ENCODE measurements at regions not wholly inside any gene's neighbourhood (a gene's known extent, or its start where the extent isn't known, plus 50 kb on each side); places are given as distances from the start of the nearest gene placed in this dataset.

DNA sequence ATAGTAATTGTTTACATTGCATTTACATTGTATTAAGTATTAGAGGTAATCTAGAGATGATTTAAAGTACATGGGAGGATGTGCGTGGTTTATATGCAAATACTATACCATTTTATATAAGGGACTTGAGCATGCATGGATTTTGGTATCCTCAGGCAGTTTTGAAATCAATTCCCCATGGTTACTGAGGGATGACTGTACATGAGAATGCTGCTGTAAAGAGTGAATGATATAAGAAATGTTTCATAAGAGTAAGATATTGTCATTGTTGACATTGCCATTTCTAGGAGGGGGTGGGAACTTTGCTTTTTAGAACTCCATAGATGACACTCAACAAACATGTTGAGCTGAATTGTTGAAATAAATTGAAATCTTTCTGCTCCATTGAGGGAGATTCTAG, 185.0 kb downstream of the SEMA6A start:
- DNase-seq (ENCODE audit: low read depth) = no peak
- TF ChIP-seq, protein P1, sequence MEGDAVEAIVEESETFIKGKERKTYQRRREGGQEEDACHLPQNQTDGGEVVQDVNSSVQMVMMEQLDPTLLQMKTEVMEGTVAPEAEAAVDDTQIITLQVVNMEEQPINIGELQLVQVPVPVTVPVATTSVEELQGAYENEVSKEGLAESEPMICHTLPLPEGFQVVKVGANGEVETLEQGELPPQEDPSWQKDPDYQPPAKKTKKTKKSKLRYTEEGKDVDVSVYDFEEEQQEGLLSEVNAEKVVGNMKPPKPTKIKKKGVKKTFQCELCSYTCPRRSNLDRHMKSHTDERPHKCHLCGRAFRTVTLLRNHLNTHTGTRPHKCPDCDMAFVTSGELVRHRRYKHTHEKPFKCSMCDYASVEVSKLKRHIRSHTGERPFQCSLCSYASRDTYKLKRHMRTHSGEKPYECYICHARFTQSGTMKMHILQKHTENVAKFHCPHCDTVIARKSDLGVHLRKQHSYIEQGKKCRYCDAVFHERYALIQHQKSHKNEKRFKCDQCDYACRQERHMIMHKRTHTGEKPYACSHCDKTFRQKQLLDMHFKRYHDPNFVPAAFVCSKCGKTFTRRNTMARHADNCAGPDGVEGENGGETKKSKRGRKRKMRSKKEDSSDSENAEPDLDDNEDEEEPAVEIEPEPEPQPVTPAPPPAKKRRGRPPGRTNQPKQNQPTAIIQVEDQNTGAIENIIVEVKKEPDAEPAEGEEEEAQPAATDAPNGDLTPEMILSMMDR (conservative IDR thresholded peaks at IDR 0.05; ENCODE audit: low read depth, low read length) = no peak
- no peak overlapping the region for H3K4me3 ChIP-seq (ENCODE audit: low read length)

DNA sequence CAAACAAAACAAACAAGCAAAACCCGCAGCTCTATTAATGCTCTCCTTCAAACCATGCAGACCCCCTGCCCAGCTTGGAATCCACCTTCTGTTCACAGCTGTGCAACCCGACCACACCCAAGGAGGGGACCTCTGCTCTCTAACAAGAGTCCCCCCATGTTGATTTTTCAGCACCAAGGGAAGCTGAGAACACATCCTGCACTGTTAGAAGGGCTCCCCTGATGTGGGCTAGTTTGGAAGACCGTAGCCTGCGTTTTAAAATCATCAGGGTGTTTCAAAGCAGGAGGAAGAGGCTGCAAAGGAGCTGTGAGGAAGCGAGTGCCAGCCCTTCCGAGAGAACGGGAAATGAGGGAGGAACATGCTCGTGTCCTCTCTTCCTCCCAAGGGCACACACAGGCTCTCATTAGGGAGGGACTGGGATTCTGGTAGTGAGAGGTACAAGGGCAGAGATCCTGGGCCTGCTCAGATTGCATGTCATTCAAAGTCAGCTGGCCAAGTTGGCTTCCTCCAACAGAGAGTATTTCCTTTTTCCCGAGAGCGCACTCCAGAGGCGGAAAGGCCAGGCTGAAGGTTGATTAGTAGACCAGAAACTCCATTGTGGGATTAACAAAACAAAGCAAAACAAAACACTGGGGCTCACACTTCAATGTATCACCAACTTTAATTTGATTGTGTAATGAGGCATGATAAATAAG, 185.9 kb downstream of the SEMA6A start:
- no peak overlapping the region for H3K4me3 ChIP-seq (ENCODE audit: low read length)
- TF ChIP-seq, protein P1 (conservative IDR thresholded peaks at IDR 0.05; ENCODE audit: low read depth, low read length) = no peak
- no peak for DNase-seq (ENCODE audit: low read depth)

DNA sequence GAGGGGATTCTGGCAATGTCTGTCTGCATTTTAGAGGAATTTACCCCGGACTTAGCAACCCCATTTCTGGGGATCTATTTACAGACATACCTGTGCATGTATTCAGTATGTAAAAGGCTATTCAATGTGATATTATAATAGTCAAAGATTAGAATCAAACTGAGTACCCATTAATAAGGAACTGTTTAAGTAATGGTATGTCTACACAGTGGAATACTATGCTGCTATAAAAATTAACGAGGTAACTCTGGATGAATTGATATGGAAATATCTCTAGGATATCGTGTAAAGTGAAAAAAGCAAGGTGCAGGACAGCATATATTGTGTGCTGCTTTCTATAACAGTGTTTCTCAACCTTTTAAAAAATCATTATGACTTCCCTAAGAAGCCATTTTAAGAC, 186.9 kb downstream of the SEMA6A start:
- no peak overlapping the region for H3K4me3 ChIP-seq (ENCODE audit: low read length)
- no peak for DNase-seq (ENCODE audit: low read depth)
- TF ChIP-seq, protein P1 (conservative IDR thresholded peaks at IDR 0.05; ENCODE audit: low read depth, low read length) = no peak

DNA sequence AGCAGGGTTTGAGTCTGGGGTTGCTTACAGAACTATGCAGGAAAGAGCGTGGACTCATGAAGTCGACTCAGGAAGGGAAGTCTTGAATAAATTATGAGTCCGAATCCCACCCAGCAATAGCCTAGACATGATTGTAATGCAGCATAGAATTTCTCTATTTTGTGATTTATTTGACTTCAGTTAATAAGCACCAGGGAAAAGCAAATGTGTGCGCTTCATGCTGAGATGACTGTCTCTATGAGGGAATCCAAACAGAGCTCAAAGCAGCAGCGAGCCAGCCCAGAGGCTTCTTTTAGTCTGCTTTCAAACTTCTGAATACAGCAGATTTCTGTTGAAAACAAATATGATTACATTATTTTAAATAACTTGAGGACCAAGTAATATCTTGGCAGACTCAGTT, 188.0 kb downstream of the SEMA6A start:
- TF ChIP-seq, protein P1 (conservative IDR thresholded peaks at IDR 0.05; ENCODE audit: low read depth, low read length) = no peak
- DNase-seq (ENCODE audit: low read depth) = no peak
- no peak overlapping the region for H3K4me3 ChIP-seq (ENCODE audit: low read length)

DNA sequence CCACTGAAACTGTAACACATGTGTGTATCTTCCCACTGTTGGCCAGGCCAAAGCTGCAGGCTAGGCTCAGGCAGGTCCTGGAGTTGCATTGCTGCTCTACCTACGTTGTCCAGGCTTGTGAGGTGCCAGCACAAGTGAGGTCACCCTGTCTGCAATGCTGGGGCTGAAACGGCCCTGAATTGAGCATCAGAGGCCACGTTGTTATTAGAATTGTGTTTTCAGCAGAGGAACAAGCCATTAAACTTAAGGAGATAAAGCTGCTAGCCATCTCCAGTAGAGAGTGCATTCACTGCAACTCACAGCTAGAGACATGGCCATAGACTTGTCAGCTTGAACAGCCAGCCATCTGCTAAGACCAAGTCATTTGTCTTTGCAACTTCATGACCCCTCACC, 191.8 kb downstream of the SEMA6A start:
- no peak overlapping the region for H3K4me3 ChIP-seq (ENCODE audit: low read length)
- TF ChIP-seq, protein P1 (conservative IDR thresholded peaks at IDR 0.05; ENCODE audit: low read depth, low read length) = no peak
- DNase-seq (ENCODE audit: low read depth) = no peak

DNA sequence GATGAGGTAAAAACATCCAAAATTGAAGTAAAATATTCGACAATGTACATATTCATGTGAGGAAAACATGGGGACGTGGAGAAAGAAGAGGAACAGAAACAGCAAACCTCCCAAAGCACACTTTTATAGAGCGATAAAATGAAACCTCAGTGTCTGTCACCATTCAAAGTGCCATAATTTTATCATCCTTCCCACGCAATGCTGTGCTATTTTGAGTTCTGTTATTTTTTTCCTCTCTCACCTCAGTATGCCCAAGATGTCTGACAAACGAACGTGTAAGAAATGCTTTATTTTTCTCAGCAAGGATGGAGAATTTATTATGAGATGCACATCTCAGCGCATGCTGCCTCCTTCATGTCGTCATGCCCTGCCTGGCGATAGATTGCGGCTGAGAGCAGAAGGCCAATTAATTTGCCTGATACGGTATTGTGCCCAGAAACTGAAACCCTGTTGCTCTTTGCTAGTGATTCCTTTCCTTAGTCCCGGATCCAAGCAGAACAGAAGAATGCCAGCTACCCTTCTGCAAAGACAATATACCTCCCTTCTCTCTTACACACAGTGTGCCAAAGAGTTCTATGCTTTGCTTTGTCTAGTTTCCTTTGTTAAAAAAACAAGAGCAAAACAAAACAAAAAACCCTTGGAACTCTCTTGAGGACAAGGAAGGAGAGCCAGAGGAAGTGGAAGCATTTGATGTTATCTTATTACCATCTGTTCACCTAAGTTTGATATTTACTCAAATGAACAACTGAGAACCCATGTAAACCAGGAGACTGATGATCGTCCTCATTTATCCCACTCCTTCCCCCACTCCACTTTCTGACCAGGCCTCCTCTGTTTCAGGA, 192.4 kb downstream of the SEMA6A start:
- no peak for DNase-seq (ENCODE audit: low read depth)
- TF ChIP-seq, protein P1 (conservative IDR thresholded peaks at IDR 0.05; ENCODE audit: low read depth, low read length) = no peak
- no peak overlapping the region for H3K4me3 ChIP-seq (ENCODE audit: low read length)

DNA sequence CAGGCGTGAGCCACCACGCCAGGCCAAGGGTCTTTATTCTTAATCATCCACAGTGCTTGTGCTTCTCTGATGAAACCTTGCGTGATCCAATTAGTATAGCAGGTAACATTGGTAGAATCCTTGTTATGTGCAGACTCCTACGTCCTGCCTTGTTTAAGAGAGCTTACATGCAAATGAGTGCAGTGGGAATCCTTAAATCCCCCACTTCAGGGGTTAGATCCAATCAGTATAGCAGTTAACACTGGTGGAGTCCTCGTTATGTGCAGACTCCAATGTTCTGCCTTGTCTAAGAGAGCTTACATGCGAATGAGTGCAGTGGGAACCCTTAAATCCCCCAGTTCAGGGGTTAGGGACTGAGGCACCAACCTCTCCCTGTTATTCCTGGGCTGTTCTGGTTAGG, 193.4 kb downstream of the SEMA6A start:
- H3K4me3 ChIP-seq (ENCODE audit: low read length) = no peak overlapping the region
- TF ChIP-seq, protein P1 (conservative IDR thresholded peaks at IDR 0.05; ENCODE audit: low read depth, low read length) = no peak
- DNase-seq (ENCODE audit: low read depth) = no peak
